ENCODE measurements at regions not wholly inside any gene's neighbourhood (a gene's known extent, or its start where the extent isn't known, plus 50 kb on each side); places are given as distances from the start of the nearest gene placed in this dataset.

- no peak for DNase-seq (ENCODE audit: low read depth in 3 of 3)
Observed at GRCh38 chr3:117657278-117657677, 947.7 kb downstream of the TUSC7 start.

DNA sequence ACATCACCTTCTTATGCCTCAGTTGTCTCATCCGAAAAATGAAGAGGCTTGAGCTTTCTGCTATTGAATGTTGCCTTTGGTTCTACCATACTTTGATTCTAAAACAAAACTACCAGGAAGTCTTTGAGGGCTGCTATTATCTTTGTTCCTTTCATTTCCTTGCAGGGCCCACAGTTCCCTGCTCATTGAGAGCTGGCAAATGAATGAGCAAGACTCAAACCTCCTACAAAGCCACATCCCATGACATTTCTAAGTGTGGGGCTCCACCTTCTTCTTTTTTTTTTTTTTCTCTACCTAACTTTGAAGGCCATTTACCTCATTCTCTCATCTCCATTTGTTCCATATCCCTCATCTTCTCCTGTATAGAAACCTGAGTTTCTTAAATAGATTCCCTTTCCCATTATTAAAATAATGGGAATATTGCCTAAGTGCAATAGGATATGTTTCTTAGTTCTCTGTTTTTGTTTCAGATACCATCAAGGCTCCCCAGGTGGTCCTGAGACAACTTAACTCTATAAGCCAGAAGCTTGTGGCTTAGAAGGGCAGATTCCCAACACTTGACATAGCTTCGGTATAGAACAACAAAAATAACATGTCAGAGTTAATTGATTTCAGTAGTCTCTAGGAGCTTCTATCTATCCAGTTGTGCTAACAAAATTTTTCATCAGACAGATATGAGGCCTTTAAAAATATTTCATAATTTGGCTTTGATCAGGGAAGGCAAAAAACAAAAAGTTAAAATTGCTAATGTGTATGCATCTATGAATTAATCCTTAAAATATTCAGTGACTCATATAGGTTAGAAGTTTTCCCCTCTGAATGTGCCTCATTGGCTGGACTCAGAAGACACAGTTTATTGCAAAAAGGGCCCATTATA lies 951.6 kb downstream of the TUSC7 start:
- no peak for DNase-seq (ENCODE audit: low read depth in 3 of 3)

DNA sequence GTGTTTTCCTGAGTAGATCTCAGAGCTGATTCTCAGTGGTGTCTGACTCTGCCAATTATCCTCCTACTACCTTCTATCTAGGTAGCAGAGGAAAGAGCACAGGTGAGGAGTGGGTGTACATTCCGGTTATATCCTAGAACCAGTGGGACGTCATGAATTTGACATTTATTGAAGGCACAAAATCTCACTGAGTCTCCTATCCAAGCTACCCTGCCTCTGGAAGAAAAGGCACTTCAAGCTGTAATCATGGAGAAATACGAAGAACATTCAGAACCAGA lies 952.2 kb downstream of the TUSC7 start:
- DNase-seq (ENCODE audit: low read depth in 3 of 3): no peak

DNA sequence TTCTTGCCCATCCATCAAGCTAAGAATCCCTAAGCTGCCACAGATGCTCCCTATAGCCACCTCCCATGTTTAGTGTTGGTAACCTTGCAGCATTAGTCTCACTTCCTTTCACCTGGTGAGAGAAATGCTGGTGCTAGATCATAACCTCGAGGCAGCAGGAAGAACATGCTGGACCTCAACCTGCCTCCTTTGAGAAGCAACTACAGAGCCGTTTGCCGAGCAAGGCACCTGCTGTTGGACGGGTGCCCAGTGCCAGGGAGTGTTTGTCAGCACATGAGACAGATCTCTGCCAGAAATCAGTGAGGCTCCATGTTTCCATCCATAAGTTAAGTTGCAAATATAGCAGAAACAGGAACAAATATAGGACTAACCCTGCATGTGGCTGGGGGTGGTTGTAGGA lies 955.7 kb downstream of the TUSC7 start:
- DNase-seq (ENCODE audit: low read depth in 3 of 3): no peak

DNA sequence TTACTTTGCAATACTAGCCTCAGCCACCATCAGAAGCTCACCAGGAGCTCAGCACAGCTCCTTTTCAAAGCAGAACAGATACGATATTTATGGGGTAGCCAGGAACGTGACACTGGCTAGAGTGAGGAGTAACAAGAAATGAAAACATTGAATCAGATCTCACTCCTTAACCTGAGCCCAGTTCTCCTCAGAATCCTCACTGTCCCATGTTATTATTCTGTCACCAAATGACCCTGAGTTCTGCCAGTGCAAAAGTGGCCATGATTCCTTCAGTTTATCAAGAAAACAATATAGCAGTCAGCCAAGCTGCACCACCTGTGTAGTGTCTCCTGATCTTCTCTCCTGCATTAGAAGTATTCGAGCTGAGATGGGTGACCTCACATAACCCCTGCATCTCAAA lies 956.7 kb downstream of the TUSC7 start:
- DNase-seq (ENCODE audit: low read depth in 3 of 3): no peak

DNA sequence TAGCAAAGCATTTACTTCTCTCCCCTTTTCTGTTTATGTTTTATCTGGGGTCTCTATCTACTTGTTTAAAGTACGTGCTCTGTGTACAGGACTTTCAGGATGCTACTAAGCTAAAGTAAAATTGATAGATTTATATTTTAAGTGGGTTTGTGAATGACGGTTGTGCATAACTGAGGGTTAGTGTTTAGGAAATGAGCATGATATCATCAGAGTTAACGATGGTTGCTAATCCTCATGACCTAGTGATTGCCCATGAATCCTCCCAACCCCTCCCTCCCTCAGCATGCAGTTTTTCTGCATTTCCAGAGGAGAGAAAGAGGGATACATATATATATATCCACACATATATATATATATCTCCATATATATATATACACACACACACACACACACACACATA lies 957.2 kb downstream of the TUSC7 start:
- DNase-seq (ENCODE audit: low read depth in 3 of 3): no peak

- no peak for DNase-seq (ENCODE audit: low read depth in 3 of 3)
Observed at GRCh38 chr3:117669774-117670173, 960.2 kb downstream of the TUSC7 start.

- DNase-seq (ENCODE audit: low read depth in 3 of 3): no peak
Observed at GRCh38 chr3:117671722-117672318, 962.2 kb downstream of the TUSC7 start.

- DNase-seq (ENCODE audit: low read depth in 3 of 3): no peak
Observed at GRCh38 chr3:117674321-117674720, 964.7 kb downstream of the TUSC7 start.

GRCh38 chr3:117681619-117682018 lies 972.0 kb downstream of the TUSC7 start:
- DNase-seq (ENCODE audit: low read depth in 3 of 3): no peak

- no peak for DNase-seq (ENCODE audit: low read depth in 3 of 3)
Observed at GRCh38 chr3:117687096-117687495, 977.5 kb downstream of the TUSC7 start.

- no peak for DNase-seq (ENCODE audit: low read depth in 3 of 3)
Observed at GRCh38 chr3:117688583-117688982, 979.0 kb downstream of the TUSC7 start.

DNA sequence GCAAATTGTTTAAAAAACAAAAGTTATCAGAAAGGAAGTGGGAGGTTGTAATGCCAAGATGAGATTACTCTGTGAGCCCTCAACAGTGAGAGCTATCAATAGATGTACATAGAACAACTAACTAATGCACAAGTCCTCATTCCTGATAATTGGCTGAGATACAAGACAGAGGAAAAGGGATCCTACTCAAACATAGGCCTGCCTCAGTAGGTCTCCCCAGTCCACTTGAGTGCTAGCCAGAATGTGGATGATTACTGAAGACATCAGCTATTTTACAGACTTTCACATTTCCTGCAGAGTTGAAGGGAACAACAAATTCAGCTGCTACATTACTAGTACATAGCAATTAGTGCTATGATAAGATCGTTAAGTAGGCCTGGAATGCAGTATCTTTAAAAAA lies 981.9 kb downstream of the TUSC7 start:
- no peak for DNase-seq (ENCODE audit: low read depth in 3 of 3)

- DNase-seq (ENCODE audit: low read depth in 3 of 3): no peak
Observed at GRCh38 chr3:117692416-117692995, 982.9 kb downstream of the TUSC7 start.

GRCh38 chr3:117695321-117695720 lies 985.7 kb downstream of the TUSC7 start:
- DNase-seq (ENCODE audit: low read depth in 3 of 3): no peak

DNA sequence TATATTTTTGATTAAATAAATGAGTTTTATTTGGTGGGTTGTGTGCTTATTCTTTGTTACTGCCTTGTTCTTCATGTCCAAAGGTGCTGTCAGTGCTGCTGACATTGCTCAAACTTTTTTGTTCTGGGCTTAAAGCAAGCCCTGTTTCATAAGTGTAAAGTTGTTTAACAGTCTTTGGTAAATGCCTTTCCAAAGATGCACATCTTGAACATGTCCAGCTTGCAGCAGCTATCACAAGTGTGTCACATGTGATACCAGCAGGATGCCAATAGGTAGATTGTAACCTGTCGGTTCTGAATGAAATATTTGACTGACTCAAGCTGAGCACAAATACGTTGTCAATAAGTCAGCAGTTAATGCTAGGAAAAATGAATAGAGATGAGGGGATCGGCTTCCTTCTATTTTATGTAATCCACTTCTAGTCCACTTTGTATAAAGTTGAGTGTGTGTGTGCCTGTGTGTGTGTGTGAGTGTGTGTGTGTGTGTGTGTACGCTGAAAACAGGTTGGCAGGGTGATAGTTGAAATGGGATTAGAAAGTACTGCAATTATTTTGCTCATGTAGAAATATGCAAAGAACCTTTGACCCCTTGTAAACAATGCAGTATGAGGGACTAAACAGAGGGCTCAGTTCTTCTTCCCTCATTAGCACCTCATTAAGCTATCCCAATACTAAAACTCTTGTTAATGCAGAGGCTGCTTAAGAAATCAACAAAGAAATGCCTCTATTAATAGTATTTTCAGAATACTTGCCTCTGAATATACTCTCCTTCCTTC lies 986.5 kb downstream of the TUSC7 start:
- DNase-seq (ENCODE audit: low read depth in 3 of 3): no peak

GRCh38 chr3:117696851-117697407 lies 987.4 kb downstream of the TUSC7 start:
- no peak for DNase-seq (ENCODE audit: low read depth in 3 of 3)

DNA sequence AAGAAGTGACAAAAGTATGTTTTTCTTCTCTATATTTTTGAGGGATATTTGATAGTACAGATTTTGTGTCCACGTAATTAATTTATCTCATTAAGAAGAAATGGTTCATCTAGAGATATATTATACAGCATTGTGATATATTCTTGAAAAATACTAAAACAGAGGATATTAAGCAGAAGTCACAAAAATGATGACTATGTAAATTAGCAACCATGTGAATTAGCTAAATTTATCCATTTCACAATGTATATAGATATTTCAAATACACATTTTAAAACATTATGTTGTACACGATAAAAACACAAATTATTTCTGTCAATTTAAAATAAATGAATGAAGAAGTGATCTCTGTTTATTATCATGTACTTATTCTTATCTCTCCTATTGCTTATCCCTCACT lies 989.5 kb downstream of the TUSC7 start:
- DNase-seq (ENCODE audit: low read depth in 3 of 3): no peak

DNA sequence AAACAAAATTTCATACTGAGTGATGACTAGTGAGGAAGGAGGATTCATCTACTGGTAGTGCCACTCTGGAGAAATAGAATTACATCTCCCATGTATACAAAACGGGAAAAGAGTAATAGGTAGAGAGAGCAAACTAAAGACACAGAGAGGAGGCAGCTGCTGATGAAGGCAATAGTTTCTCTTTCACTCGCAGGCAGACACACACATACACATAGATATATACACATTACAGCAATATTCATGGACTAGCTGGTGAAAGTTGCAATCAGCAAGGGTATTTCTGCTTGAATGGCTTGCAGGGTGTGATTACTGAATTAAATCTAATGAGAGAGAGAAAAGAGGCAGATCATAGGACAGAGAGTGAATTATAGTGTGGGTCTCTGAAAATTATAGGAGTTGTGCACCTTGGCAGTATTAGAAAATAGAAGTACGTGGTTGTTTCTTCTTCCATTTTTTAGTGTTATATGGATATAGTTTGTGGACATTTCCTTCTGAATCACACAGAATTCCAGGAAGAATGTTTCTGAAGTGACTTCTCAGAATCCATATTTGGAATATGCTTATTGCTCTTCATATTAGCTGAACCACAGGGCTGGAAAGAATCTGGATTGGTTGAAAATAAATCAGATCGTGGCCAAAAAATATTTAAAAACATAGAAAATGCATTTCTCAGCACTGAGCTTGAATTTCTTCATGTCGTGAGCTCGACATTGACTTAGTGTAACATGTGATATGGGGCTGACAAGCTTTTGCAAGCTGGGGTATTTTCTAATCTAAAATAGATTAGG lies 991.2 kb downstream of the TUSC7 start:
- DNase-seq (ENCODE audit: low read depth in 3 of 3): no peak

- DNase-seq (ENCODE audit: low read depth in 3 of 3): no peak
Observed at GRCh38 chr3:117705011-117705410, 995.4 kb downstream of the TUSC7 start.

- DNase-seq (ENCODE audit: low read depth in 3 of 3): no peak
Observed at GRCh38 chr3:117706037-117706436, 996.5 kb downstream of the TUSC7 start.
